SK-N-SH (cell line): ENCODE measurements at regions not wholly inside any gene's neighbourhood (a gene's known extent, or its start where the extent isn't known, plus 50 kb on each side); places are given as distances from the start of the nearest gene placed in this dataset.

ENCODE experiments used
- TAF1 ChIP-seq: IDR thresholded peaks from 2 replicates; pipeline ENCODE4 v1.6.1; 2012; ENCODE audit warnings: low read depth, mild to moderate bottlenecking, low read length, moderate library complexity, borderline replicate concordance
- TF ChIP-seq, protein P1 (sequence below): fragments of 150-350 bp; IDR thresholded peaks from 2 replicates; pipeline ENCODE4 v1.6.1; 2017; ENCODE audit warnings: antibody characterized with exemption, low read length, low read depth, borderline replicate concordance
- TF ChIP-seq, protein P2 (sequence below): fragments of 200-600 bp; sonication (generic); IDR thresholded peaks from 2 replicates; pipeline ENCODE4 v1.6.1; 2017; ENCODE audit warnings: antibody characterized with exemption, mild to moderate bottlenecking, moderate library complexity
- TF ChIP-seq, protein P3 (sequence below): IDR thresholded peaks from 2 replicates; pipeline ENCODE4 v1.4.0; 2012; ENCODE audit warnings: low read depth, borderline replicate concordance

DNA sequence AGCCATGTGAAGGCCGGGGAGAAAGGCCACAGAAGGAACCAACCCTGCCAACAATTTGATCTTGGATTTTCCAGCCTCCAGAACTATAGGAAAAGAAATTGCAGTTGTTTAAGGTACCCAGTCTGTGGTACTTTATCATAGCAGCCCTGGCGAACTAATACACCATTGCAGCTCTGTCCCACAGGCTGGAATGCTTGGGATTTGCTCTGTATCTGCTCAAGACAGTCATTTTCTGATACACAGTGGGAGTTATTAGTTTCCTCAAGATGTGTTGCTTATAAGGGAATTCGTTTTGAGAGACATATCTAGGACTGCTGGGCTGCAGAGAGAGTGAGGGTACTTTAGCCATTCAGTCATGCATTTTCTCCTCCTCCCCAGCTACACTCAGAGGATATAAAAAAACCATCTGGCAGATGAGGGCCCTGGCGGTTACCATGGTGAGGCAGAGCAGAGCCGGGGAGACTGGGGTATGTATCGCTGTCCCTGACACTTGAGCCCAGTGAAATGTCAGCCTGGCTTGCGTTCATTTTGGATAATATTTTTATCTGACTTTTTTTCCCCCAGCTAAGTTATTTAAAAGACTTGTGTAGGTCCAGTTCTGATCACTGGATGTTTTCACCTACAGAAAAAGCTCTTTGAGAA lies 104.6 kb downstream of the DIRAS3 start:
- TF ChIP-seq, protein P1, sequence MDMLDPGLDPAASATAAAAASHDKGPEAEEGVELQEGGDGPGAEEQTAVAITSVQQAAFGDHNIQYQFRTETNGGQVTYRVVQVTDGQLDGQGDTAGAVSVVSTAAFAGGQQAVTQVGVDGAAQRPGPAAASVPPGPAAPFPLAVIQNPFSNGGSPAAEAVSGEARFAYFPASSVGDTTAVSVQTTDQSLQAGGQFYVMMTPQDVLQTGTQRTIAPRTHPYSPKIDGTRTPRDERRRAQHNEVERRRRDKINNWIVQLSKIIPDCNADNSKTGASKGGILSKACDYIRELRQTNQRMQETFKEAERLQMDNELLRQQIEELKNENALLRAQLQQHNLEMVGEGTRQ = no peak
- TF ChIP-seq TAF1 = no peak
- TF ChIP-seq, protein P2, sequence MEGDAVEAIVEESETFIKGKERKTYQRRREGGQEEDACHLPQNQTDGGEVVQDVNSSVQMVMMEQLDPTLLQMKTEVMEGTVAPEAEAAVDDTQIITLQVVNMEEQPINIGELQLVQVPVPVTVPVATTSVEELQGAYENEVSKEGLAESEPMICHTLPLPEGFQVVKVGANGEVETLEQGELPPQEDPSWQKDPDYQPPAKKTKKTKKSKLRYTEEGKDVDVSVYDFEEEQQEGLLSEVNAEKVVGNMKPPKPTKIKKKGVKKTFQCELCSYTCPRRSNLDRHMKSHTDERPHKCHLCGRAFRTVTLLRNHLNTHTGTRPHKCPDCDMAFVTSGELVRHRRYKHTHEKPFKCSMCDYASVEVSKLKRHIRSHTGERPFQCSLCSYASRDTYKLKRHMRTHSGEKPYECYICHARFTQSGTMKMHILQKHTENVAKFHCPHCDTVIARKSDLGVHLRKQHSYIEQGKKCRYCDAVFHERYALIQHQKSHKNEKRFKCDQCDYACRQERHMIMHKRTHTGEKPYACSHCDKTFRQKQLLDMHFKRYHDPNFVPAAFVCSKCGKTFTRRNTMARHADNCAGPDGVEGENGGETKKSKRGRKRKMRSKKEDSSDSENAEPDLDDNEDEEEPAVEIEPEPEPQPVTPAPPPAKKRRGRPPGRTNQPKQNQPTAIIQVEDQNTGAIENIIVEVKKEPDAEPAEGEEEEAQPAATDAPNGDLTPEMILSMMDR = no peak
- TF ChIP-seq, protein P3, sequence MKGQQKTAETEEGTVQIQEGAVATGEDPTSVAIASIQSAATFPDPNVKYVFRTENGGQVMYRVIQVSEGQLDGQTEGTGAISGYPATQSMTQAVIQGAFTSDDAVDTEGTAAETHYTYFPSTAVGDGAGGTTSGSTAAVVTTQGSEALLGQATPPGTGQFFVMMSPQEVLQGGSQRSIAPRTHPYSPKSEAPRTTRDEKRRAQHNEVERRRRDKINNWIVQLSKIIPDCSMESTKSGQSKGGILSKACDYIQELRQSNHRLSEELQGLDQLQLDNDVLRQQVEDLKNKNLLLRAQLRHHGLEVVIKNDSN = no peak
